Activated naive CD8-positive, alpha-beta T cell treated with anti-CD3 and anti-CD28 coated beads, Interleukin-2, amount 50 U/mL, for 24 hours (primary cell): ENCODE measurements at regions not wholly inside any gene's neighbourhood (a gene's known extent, or its start where the extent isn't known, plus 50 kb on each side); places are given as distances from the start of the nearest gene placed in this dataset.

ENCODE experiments used
- ATAC-seq: fragments of 150-1000 bp; cut with Tn5 transposase; one replicate; pipeline ENCODE4 v1.10.0; 2021
- DNase-seq: peaks from one replicate; pipeline ENCODE4 v3.0.0; 2021
- H3K27ac Mint-ChIP-seq: one replicate; pipeline ENCODE4 v1.8.0; 2021; ENCODE audit warnings: mild to moderate bottlenecking, mixed read lengths
- H3K27me3 Mint-ChIP-seq: one replicate; pipeline ENCODE4 v1.8.0; 2021; ENCODE audit warnings: mixed read lengths
- H3K36me3 Mint-ChIP-seq: one replicate; pipeline ENCODE4 v1.8.0; 2021; ENCODE audit warnings: low read depth, mixed read lengths
- H3K4me1 Mint-ChIP-seq: one replicate; pipeline ENCODE4 v1.8.0; 2021; ENCODE audit warnings: mixed read lengths
- H3K4me3 Mint-ChIP-seq: one replicate; pipeline ENCODE4 v1.8.0; 2021; ENCODE audit warnings: mild to moderate bottlenecking, moderate library complexity, mixed read lengths
- H3K9me3 Mint-ChIP-seq: one replicate; pipeline ENCODE4 v1.8.0; 2021; ENCODE audit warnings: mixed read lengths

DNA sequence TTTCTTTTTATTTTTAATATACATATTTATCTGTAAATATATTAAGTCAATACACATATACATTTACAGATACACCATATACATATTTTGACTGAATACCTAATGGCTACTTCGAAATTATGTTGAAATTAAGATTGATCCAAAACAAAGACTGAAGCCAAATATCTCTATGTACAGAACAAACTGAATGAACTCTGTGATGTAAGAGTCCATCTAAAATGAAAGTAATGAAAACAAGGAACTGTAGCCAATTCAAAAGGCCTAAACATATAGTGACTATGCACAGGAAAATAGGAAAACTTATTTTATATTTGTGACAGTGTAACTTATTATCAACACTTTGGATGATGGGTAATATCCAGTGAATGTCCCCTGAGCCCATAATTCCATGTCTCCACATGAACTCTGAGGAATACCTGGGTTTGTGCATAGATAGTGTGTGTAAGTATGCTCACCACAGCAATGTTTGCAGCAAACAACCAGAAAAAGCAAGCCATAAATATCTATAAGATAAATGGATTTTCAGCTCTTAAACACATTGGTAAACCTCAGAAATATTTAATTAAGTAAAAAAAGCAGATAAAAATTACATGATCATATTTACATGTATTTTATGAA lies 517.2 kb upstream of the CDH6 start:
- Mint-ChIP-seq H3K4me3 (no peak overlapping the region), H3K27me3 (no peaks in the 10 kb centered on the region), H3K4me1 (no peaks in the 10 kb centered on the region), H3K27ac (no peak overlapping the region), H3K36me3 (no peaks in the 10 kb centered on the region), H3K9me3 (peaks cover 8% of the 10 kb centered on the region)
- DNase-seq (no peak), ATAC-seq (no peak)

- no peak overlapping the region for H3K4me3 Mint-ChIP-seq
- H3K9me3 Mint-ChIP-seq = peaks cover 10% of the 10 kb centered on the region
- no peak overlapping the region for H3K27ac Mint-ChIP-seq
- no peaks in the 10 kb centered on the region for H3K27me3 Mint-ChIP-seq
- no peak for ATAC-seq
- no peak for DNase-seq
- H3K4me1 Mint-ChIP-seq = no peaks in the 10 kb centered on the region
- H3K36me3 Mint-ChIP-seq = no peaks in the 10 kb centered on the region
Observed at GRCh38 chr5:30667293-30667692, 526.2 kb upstream of the CDH6 start.

GRCh38 chr5:30663536-30663935 lies 530.0 kb upstream of the CDH6 start:
- Mint-ChIP-seq H3K36me3 (no peaks in the 10 kb centered on the region), H3K4me3 (no peak overlapping the region), H3K27me3 (no peaks in the 10 kb centered on the region), H3K9me3 (peaks cover 5% of the 10 kb centered on the region), H3K27ac (no peak overlapping the region), H3K4me1 (no peaks in the 10 kb centered on the region)
- DNase-seq (no peak), ATAC-seq (no peak)

DNA sequence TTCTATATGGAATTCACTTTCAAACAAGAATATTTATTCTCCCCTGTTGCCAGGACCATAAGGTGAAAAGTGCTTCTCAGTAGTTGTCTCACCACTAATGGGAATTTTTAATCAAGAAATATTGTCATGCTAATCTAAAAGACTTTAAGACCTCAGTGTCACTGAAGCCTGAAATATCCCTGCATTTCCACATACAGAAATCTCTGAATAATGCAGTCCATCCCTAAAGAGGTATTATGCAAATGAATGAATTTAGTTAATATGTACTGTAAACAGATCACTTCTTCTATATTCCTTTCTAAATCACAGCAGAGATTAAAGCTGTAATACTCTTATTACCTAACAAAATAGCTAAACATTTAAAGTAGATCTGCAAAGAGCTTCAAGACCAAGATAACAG lies 531.1 kb upstream of the CDH6 start:
- no peak overlapping the region for H3K27ac Mint-ChIP-seq
- H3K4me1 Mint-ChIP-seq = no peaks in the 10 kb centered on the region
- H3K9me3 Mint-ChIP-seq = peaks cover 7% of the 10 kb centered on the region
- no peak for DNase-seq
- H3K36me3 Mint-ChIP-seq = no peaks in the 10 kb centered on the region
- H3K4me3 Mint-ChIP-seq = no peak overlapping the region
- ATAC-seq = no peak
- H3K27me3 Mint-ChIP-seq = no peaks in the 10 kb centered on the region

DNA sequence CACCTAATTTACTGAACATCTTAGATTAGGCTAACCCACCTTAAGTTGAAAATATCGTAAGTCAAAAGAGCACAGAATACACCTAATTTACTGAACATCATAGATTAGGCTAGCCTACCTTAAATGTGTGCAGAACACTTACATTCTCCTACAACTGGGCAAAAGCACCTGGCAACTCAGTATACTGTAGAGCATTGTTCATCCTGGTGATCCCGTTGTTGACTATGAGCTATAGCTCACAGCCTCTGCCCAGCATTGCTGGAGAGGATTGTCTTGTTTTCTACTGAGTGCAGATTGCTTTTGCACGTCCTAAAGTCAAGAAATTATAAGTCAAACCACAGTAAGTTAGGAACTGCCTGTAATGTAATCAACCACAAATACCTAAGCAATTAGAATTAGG lies 531.8 kb upstream of the CDH6 start:
- H3K27me3 Mint-ChIP-seq = no peaks in the 10 kb centered on the region
- ATAC-seq = no peak
- H3K4me1 Mint-ChIP-seq = no peaks in the 10 kb centered on the region
- H3K4me3 Mint-ChIP-seq = no peak overlapping the region
- no peaks in the 10 kb centered on the region for H3K36me3 Mint-ChIP-seq
- H3K9me3 Mint-ChIP-seq = peaks cover 7% of the 10 kb centered on the region
- H3K27ac Mint-ChIP-seq = no peak overlapping the region
- no peak for DNase-seq

DNA sequence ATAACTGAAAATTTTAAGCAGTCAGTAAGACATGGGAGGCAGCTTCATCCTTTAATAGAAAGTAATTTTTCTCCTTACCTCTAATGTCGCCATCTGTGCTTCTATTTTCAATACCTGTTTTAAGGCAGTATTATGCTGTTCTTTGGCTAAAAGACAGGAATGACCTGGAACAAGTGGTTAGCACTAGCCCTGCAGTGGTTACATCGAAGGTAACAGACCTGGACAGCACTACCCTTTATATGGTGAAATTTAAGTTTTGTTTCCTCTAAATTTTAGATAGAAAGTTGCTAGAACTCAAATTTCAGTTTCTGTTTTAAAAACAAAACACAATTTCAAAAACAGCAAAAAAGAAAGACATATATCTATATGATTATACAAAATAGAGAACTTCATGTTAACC lies 534.1 kb upstream of the CDH6 start:
- Mint-ChIP-seq H3K27me3 (no peaks in the 10 kb centered on the region), H3K9me3 (peaks cover 7% of the 10 kb centered on the region), H3K36me3 (no peaks in the 10 kb centered on the region), H3K27ac (no peak overlapping the region), H3K4me3 (no peak overlapping the region), H3K4me1 (no peaks in the 10 kb centered on the region)
- DNase-seq (no peak), ATAC-seq (no peak)

- ATAC-seq (no peak), DNase-seq (no peak)
- Mint-ChIP-seq H3K36me3 (no peaks in the 10 kb centered on the region), H3K4me3 (no peak overlapping the region), H3K4me1 (no peaks in the 10 kb centered on the region), H3K27me3 (no peaks in the 10 kb centered on the region), H3K9me3 (peaks cover 15% of the 10 kb centered on the region), H3K27ac (no peak overlapping the region)
Observed at GRCh38 chr5:30650311-30650710, 543.2 kb upstream of the CDH6 start.

DNA sequence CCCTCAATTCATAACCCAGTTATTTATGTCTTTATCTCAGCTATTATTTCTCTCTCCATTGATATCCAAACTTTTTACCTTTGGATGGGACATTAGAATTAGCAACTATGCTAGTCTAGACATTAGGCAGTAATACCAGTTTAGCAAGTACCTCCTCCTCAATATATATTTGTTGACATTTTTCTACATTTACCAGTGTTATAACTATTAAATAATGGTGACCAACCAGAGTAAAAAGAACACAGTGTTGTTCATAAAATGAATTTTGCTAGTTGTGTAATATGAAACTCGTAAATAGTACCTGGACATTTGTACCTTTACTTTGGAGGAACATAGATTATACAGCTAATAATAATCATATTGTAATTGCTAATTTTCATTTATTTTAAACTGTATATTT lies 554.6 kb upstream of the CDH6 start:
- Mint-ChIP-seq H3K9me3 (peaks cover 18% of the 10 kb centered on the region), H3K4me1 (no peaks in the 10 kb centered on the region), H3K4me3 (no peak overlapping the region), H3K27me3 (no peaks in the 10 kb centered on the region), H3K36me3 (no peaks in the 10 kb centered on the region), H3K27ac (no peak overlapping the region)
- DNase-seq (no peak), ATAC-seq (no peak)

DNA sequence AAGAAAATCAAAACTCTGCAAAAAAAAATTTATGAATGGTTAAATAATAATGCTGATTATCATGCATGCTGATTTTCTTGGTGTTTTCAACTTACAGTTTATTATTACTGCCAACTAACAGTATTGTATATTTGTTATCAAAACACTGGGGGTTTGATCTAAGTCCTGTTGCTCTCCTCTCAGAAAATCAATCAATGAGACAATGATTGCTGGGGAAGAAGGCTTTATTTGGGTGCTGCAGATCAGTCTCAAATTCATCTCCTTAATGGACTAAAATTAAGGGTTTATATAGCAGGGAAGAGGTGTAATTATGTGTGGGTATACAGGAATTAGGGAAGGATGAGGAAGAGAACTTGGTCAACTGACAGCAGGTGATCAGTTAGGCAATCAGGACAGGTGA lies 565.5 kb upstream of the CDH6 start:
- H3K36me3 Mint-ChIP-seq = no peaks in the 10 kb centered on the region
- no peak for ATAC-seq
- H3K4me3 Mint-ChIP-seq = no peak overlapping the region
- H3K4me1 Mint-ChIP-seq = no peaks in the 10 kb centered on the region
- no peaks in the 10 kb centered on the region for H3K27me3 Mint-ChIP-seq
- H3K9me3 Mint-ChIP-seq = peaks cover 16% of the 10 kb centered on the region
- DNase-seq = no peak
- H3K27ac Mint-ChIP-seq = no peak overlapping the region

DNA sequence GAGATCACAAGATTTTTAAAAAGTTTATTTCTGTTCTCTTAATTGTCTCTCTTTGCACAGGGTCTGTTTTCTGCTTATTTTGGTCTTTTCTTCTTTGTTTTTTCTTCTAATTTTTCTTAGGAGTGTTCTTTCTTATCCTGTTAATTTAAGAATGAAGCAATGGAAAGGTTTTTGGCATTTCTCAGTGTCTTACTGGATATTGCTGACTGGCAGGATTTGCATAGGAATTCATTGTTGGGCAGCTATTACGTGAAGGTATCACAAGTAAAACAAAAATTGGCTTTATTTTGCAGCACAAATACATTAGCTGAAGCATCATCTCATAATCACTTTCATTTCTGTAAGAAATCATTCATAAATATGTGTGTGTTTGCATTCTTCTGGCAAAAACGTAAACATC lies 566.9 kb upstream of the CDH6 start:
- H3K27ac Mint-ChIP-seq = no peak overlapping the region
- DNase-seq (no peak), ATAC-seq (no peak)
- H3K4me1 Mint-ChIP-seq = no peaks in the 10 kb centered on the region
- no peaks in the 10 kb centered on the region for H3K36me3 Mint-ChIP-seq
- peaks cover 15% of the 10 kb centered on the region for H3K9me3 Mint-ChIP-seq
- H3K4me3 Mint-ChIP-seq = no peak overlapping the region
- H3K27me3 Mint-ChIP-seq = no peaks in the 10 kb centered on the region

DNA sequence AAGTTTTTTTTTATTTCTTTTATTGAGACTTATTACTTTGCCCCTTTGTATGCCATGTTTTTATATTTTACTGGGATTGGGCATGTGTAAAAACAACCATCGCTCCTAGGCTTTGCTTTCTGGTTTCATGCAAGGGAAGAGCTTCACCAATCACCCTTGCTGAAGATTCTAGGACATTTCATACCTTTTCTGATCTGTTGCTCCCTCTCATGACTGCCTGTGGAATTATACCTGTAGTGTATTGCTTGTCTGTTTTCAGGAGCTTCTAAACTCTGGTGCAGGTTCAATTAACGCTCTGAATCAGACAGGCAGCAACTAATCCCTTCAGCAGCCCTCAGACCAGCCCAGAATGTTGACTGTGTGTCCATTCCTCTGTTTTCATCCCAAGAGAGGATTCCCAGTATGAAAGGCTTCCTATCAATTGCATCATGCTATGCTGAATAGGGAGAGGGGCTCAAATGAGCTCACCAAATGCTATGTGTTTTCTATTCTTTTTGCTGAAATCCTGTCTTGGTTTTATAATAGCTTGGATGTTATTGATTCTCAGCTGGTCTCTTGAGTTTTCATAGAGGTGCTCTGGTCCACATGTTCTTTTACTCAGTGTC lies 572.9 kb upstream of the CDH6 start:
- peaks cover 20% of the 10 kb centered on the region for H3K9me3 Mint-ChIP-seq
- no peak for ATAC-seq
- H3K27me3 Mint-ChIP-seq = no peaks in the 10 kb centered on the region

GRCh38 chr5:30608501-30608900 lies 585.0 kb upstream of the CDH6 start:
- ATAC-seq = no peak
- H3K27ac Mint-ChIP-seq = no peak overlapping the region
- DNase-seq = no peak
- no peaks in the 10 kb centered on the region for H3K27me3 Mint-ChIP-seq
- H3K36me3 Mint-ChIP-seq = no peaks in the 10 kb centered on the region
- no peaks in the 10 kb centered on the region for H3K4me1 Mint-ChIP-seq
- H3K4me3 Mint-ChIP-seq = no peak overlapping the region
- no peaks in the 10 kb centered on the region for H3K9me3 Mint-ChIP-seq

More for the DNA sequence above, 572.9 kb upstream of the CDH6 start:
- Mint-ChIP-seq H3K4me3 (no peak overlapping the region), H3K4me1 (no peaks in the 10 kb centered on the region), H3K36me3 (no peaks in the 10 kb centered on the region), H3K27ac (no peak overlapping the region)
- no peak for DNase-seq

DNA sequence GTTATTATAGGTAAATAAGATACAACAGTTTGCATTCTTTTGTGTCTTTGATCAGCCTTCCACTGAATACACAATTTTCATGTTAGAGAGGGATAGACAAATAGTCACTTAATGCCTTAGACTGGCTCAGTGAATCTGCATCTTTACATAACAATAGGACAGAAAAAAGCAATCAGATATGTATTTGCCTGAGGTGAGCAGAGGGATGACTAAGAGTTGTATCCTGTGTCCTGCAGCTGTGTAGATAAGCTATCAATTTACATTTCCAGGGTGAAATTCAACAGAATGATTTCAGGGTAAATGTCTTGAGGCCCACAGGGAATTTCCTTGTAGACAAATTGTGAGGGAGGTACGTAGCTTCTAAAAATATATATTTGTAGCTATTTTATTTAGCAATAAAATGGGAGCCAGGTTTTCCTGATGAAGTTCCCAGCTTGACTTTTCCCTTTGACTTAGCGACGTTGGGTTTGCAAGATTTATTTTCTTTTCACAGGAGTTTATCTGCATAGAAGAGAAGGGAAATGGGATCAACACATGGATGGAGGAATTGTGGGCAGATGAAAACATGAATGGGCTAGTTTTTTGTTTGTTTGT lies 586.1 kb upstream of the CDH6 start:
- Mint-ChIP-seq H3K27me3 (no peaks in the 10 kb centered on the region), H3K4me3 (no peak overlapping the region), H3K36me3 (no peaks in the 10 kb centered on the region), H3K27ac (no peak overlapping the region), H3K4me1 (no peaks in the 10 kb centered on the region), H3K9me3 (no peaks in the 10 kb centered on the region)
- no peak for DNase-seq
- no peak for ATAC-seq

DNA sequence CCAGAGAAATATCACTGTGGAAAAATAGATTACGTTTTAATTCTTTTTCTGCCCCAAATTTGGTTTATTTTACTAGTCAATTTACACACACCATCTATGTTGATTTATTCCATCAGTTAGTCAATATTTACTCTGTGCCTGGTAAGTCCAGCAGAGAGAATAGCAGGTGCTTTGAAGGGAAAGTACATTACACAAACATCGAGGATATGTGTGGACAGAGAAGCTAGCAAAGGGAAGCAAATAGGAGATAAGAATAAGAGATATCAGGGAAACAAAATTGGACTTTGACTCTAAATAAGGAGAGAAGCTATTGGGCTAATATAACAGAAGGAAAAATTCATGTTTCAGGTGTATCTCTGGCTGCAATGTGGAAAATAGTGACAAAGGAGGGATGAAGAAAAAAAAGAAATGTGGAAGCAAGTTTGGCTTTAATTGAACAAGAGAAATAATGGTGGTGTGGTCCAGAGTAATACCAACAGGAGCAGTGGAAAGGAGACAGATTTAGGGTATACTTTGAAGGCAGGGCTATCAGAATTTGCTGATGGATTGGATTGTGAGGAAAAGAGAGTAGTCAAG lies 587.7 kb upstream of the CDH6 start:
- H3K36me3 Mint-ChIP-seq = no peaks in the 10 kb centered on the region
- H3K27me3 Mint-ChIP-seq = no peaks in the 10 kb centered on the region
- peaks cover 5% of the 10 kb centered on the region for H3K9me3 Mint-ChIP-seq
- DNase-seq (no peak), ATAC-seq (no peak)
- no peak overlapping the region for H3K4me3 Mint-ChIP-seq
- H3K4me1 Mint-ChIP-seq = no peaks in the 10 kb centered on the region
- H3K27ac Mint-ChIP-seq = no peak overlapping the region

DNA sequence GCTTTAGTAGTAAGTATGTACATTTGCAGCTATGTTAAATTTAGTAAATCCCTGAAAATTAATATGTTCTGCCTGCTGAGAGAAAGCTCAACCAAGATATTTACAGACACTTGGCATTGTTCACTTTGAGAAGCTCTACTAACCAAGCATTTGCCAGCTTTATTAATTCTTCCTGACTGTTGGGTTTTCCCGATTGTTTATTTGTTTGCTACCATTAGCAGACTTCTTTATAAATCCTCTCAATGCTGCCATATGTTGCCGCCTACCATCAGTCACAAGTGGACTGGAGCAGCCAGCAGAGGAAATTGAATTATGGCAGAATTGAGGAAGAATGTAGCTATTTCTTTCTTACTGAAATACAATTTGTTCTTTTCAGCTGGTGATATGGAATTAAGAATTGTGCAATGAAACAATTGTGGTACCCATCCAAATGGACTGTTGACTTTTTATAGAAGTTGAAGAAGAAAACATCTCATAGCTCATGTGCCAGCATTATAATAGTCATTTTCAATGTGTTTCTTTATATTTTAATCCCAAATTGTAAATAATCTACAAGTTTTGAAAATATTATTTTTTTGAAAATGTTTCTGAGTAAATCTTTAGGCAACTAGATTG lies 588.7 kb upstream of the CDH6 start:
- no peak overlapping the region for H3K27ac Mint-ChIP-seq

More for the DNA sequence above, 588.7 kb upstream of the CDH6 start:
- no peaks in the 10 kb centered on the region for H3K4me1 Mint-ChIP-seq
- no peak for ATAC-seq
- no peaks in the 10 kb centered on the region for H3K36me3 Mint-ChIP-seq
- DNase-seq = no peak
- no peak overlapping the region for H3K4me3 Mint-ChIP-seq
- no peaks in the 10 kb centered on the region for H3K27me3 Mint-ChIP-seq
- peaks cover 8% of the 10 kb centered on the region for H3K9me3 Mint-ChIP-seq
